ENCODE measurements at regions not wholly inside any gene's neighbourhood (a gene's known extent, or its start where the extent isn't known, plus 50 kb on each side); places are given as distances from the start of the nearest gene placed in this dataset.

DNA sequence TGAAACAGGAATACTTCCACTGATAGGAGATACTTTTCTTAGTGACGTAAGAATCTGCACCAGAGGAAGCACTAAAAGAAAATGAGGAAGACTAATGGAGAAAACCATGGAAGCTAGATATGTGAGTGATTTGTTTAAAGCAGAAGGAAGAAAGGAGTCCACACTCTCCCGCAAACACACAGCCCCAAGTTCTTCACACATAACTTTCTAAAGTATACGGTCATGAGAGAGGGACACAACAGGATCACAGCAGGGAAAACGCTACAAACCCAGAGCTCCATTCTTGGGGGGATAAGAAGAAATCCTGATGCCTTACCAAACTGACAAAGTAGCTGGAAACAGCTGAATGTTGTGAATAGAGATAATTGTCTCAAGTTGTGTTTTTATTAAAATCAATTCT lies 222.2 kb upstream of the TMEM161B start:
- TF ChIP-seq, protein P1, sequence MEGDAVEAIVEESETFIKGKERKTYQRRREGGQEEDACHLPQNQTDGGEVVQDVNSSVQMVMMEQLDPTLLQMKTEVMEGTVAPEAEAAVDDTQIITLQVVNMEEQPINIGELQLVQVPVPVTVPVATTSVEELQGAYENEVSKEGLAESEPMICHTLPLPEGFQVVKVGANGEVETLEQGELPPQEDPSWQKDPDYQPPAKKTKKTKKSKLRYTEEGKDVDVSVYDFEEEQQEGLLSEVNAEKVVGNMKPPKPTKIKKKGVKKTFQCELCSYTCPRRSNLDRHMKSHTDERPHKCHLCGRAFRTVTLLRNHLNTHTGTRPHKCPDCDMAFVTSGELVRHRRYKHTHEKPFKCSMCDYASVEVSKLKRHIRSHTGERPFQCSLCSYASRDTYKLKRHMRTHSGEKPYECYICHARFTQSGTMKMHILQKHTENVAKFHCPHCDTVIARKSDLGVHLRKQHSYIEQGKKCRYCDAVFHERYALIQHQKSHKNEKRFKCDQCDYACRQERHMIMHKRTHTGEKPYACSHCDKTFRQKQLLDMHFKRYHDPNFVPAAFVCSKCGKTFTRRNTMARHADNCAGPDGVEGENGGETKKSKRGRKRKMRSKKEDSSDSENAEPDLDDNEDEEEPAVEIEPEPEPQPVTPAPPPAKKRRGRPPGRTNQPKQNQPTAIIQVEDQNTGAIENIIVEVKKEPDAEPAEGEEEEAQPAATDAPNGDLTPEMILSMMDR (IDR thresholded peaks at IDR 0.05; ENCODE audit: insufficient read depth, low read depth, low read length, missing control alignments): no peak
- DNase-seq (ENCODE audit: low read depth): no peak
- no peak overlapping the region for H3K4me3 ChIP-seq (ENCODE audit: low read depth, low read length)

DNA sequence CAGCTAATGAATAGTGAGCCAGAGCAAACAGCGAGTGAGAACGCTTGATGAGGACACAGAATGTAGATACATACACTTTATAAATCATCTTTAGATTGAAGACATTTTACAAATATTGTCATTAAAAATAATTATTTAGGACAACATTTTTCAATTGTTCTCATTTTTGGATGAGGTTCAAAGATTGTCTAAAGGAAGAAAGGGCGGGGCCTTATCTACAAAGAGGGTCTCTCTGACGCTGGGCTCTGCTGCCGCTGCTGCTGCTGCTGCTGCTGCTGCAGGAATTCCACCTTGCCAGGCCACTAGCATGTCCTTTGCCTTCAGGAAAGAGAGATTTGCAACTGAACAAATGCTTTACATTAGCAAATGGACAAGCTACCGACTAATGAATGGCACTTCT lies 220.7 kb upstream of the TMEM161B start:
- no peak overlapping the region for H3K4me3 ChIP-seq (ENCODE audit: low read depth, low read length)
- DNase-seq (ENCODE audit: low read depth): no peak
- TF ChIP-seq, protein P1 (IDR thresholded peaks at IDR 0.05; ENCODE audit: insufficient read depth, low read depth, low read length, missing control alignments): no peak

DNA sequence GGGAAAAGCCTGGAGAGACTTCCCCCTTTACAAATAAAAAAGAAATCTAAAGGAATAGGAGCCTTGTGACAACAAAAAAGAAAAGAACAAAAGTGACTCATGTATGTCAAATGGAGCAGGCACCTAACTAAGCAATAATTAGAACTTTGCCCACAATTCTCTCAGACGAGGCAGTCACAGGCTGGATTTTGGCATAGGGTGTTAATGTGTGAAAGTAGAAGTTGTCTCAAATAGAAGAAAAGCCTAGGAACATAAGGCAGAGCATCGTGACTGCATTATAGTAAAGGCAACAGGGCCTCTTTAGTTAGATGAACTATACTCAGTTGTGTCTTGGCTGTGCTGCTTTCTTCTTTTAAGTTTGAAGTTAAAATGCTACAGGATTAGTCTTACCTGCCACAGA lies 219.9 kb upstream of the TMEM161B start:
- no peak overlapping the region for H3K4me3 ChIP-seq (ENCODE audit: low read depth, low read length)
- TF ChIP-seq, protein P1 (IDR thresholded peaks at IDR 0.05; ENCODE audit: insufficient read depth, low read depth, low read length, missing control alignments): no peak
- DNase-seq (ENCODE audit: low read depth): no peak

DNA sequence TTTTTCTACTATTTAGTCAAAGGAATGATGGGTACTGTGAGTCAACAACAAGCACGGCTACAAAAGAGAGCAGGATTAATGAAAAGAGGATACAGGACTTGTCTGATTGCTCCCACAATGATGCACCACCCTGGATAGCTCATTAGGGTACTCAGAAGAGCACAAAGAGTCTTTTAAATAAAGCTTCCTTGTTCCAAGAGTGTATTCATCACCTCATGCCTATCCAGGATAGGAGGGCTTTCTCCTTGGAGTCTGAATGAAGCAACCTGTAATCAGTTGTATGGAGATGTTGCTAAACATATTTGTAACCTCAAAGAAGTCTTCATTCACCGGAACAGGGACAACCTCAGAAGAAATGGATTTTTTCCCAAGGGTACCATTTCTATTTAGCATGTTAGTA lies 219.5 kb upstream of the TMEM161B start:
- no peak overlapping the region for H3K4me3 ChIP-seq (ENCODE audit: low read depth, low read length)
- TF ChIP-seq, protein P1 (IDR thresholded peaks at IDR 0.05; ENCODE audit: insufficient read depth, low read depth, low read length, missing control alignments): no peak
- DNase-seq (ENCODE audit: low read depth): no peak

DNA sequence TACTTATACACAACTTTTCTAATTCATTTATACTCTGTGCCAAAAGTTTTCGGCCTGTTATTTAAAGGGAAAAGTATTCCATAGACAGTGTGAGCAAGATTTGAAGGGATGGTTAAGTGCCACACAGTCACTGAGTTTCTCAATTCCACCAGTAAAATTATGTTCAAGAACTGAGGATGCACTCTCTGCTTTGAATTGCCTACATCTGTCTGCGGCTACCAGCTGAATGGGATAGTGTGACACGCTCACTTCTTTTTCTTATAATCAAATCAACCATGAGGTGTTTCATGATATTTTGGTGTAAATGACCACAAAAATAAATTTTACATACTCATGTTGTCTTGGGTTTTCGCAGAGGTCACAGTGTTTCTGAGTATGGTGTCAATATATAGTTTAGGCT lies 218.4 kb upstream of the TMEM161B start:
- H3K4me3 ChIP-seq (ENCODE audit: low read depth, low read length): no peak overlapping the region
- DNase-seq (ENCODE audit: low read depth): no peak
- TF ChIP-seq, protein P1 (IDR thresholded peaks at IDR 0.05; ENCODE audit: insufficient read depth, low read depth, low read length, missing control alignments): no peak

DNA sequence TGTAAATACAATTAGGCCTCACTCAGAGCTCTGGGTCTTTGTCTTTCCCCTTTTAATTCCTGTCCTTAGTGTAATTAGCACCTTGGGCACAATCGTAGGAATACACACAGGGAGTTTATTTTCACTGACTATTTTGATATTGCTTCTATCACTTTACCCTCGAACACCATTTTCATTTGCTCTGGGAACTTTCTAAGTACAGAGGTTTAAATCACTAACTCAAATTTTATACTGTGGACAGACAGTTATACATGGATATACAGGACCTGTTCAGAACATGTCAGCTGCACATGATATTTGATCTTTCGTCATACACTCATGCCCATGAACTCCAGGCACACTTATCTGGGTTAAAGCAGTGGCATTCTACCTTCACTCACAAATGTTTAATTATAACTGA lies 217.8 kb upstream of the TMEM161B start:
- no peak for DNase-seq (ENCODE audit: low read depth)
- H3K4me3 ChIP-seq (ENCODE audit: low read depth, low read length): no peak overlapping the region
- TF ChIP-seq, protein P1 (IDR thresholded peaks at IDR 0.05; ENCODE audit: insufficient read depth, low read depth, low read length, missing control alignments): no peak

DNA sequence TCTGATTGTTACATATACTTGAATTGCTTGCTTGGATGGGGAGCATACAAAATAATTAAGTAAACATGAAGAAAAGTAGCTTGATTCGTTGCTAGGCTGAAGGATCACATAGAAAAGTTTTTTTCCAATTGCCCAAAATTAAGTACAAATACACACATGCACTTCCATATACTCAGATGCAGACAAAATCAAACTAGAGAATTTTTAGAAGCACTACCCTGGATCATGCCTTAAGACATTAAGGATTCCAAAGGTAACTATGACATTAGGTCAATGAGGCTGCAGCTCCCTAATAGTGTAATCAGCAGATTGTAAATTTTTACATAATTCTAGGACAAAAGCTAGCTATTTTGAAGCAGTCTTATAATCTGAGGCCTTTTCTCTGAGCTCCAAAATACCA lies 216.9 kb upstream of the TMEM161B start:
- DNase-seq (ENCODE audit: low read depth): no peak
- TF ChIP-seq, protein P1 (IDR thresholded peaks at IDR 0.05; ENCODE audit: insufficient read depth, low read depth, low read length, missing control alignments): no peak
- H3K4me3 ChIP-seq (ENCODE audit: low read depth, low read length): no peak overlapping the region

All from GM12865 (cell line).